BE2C (cell line): ENCODE measurements at regions not wholly inside any gene's neighbourhood (a gene's known extent, or its start where the extent isn't known, plus 50 kb on each side); places are given as distances from the start of the nearest gene placed in this dataset.

ENCODE experiments used
- DNase-seq: peaks from one replicate; pipeline ENCODE4 v3.0.0-alpha.2; 2020
- H3K27me3 ChIP-seq: fragments of 250-450 bp; sonication (Bioruptor Pico); 2 replicates; pipeline ENCODE4 v1.5.1; 2020; ENCODE audit warnings: mild to moderate bottlenecking
- H3K36me3 ChIP-seq: fragments of 250-450 bp; sonication (Bioruptor Pico); 2 replicates; pipeline ENCODE4 v1.5.1; 2020; ENCODE audit warnings: mild to moderate bottlenecking
- H3K4me1 ChIP-seq: fragments of 250-450 bp; sonication (Bioruptor Pico); 2 replicates; pipeline ENCODE4 v1.5.1; 2020
- H3K4me3 ChIP-seq: 2 replicates; pipeline ENCODE4 v1.5.1; 2011; ENCODE audit warnings: low read depth, low read length
- H3K9me3 ChIP-seq: fragments of 250-450 bp; sonication (Bioruptor Pico); 2 replicates; pipeline ENCODE4 v1.5.1; 2020
- TF ChIP-seq, protein P1 (sequence below): IDR thresholded peaks from 2 replicates; pipeline ENCODE4 v1.5.1; 2012; ENCODE audit warnings: mild to moderate bottlenecking, low read depth, low read length

DNA sequence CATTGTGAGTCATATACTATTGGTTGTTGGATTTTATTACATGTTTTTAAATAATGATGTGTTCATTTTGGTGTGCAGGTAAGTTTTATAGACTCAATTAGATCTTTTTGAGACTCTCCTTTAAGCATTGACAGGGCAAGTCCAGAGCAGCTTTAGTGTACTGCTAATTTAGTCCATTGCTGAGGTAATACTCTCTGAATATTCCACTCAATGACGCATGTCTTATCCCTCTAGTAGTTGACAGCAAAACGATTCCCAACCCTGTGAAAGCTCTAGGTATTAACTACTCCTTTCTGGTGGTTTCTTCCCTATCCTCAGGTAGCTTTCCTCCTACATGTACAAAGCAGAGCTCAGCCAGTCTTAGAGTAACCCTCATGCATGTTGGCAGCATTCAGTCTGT is 373.5 kb upstream of the MAP3K7 start:
- Histone ChIP-seq H3K27me3 (no peaks in the 10 kb centered on the region; the same call in 1 of the 2 replicates), H3K9me3 (no peaks in the 10 kb centered on the region), H3K36me3 (no peaks in the 10 kb centered on the region), H3K4me3 (no peak overlapping the region), H3K4me1 (no peaks in the 10 kb centered on the region)
- TF ChIP-seq, protein P1, sequence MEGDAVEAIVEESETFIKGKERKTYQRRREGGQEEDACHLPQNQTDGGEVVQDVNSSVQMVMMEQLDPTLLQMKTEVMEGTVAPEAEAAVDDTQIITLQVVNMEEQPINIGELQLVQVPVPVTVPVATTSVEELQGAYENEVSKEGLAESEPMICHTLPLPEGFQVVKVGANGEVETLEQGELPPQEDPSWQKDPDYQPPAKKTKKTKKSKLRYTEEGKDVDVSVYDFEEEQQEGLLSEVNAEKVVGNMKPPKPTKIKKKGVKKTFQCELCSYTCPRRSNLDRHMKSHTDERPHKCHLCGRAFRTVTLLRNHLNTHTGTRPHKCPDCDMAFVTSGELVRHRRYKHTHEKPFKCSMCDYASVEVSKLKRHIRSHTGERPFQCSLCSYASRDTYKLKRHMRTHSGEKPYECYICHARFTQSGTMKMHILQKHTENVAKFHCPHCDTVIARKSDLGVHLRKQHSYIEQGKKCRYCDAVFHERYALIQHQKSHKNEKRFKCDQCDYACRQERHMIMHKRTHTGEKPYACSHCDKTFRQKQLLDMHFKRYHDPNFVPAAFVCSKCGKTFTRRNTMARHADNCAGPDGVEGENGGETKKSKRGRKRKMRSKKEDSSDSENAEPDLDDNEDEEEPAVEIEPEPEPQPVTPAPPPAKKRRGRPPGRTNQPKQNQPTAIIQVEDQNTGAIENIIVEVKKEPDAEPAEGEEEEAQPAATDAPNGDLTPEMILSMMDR, result no peak
- no peak for DNase-seq

DNA sequence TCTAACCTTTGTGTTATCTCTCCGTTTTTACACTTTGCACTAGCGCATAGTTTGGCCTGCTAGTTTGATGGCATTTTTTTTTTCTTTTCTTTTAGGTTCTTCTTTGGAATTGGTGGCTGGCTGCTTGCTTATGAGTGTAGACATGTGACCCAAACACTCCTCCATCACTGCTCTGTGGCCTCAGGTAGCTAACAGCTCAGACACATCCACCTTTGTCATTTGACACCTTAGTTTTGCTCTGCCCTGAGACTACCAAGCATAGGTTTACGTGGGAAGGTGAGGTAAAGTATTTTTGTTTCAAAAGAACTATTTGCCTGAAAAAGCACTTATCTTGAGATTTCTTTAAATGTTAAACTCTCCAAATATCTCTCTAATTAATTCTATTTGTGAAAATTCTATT is 368.4 kb upstream of the MAP3K7 start:
- TF ChIP-seq, protein P1, result no peak
- no peaks in the 10 kb centered on the region for H3K9me3 ChIP-seq
- no peaks in the 10 kb centered on the region for H3K36me3 ChIP-seq

DNA sequence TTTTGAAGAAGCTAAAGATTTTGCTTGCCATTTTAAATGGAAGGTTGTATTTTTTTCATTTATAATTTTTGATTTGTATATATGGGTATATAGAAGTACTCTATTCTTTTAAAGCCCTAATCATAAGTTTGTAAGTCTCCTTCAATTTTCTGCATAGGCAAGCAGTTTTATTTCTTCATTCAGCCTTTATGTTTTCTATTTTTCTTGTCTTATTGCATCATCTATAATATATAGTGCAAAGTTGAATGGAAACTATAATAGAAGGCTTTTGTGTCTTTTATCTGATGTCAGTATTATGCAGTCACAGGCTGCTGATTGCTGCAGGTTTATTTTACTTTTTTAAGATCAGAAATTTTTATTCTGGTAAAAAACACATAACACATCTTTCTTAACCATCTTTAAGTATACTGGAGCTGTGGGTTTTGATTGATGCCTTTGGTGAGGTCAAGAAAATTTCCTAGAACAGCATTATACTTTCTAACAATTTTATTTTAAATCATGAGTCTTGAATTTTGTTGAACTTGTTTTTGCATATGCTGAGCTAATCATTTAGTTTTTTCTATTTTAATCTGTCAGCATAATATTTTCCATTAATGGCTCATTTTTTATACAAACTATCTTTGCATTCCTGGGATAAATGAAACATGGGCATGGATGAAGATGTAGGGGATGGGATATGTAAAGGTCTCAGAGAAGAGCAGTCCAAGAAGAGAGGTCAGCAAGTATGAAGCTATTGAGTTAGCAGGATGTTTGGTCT is 366.7 kb upstream of the MAP3K7 start:
- TF ChIP-seq, protein P1, result no peak
- Histone ChIP-seq H3K27me3 (peaks cover 4% of the 10 kb centered on the region), H3K4me3 (no peak overlapping the region), H3K4me1 (no peaks in the 10 kb centered on the region), H3K36me3 (no peaks in the 10 kb centered on the region), H3K9me3 (no peaks in the 10 kb centered on the region; the same call in 1 of the 2 replicates)
- DNase-seq, result no peak

More for the DNA sequence above, 368.4 kb upstream of the MAP3K7 start:
- H3K27me3 ChIP-seq, result peaks cover 2% of the 10 kb centered on the region
- DNase-seq, result no peak
- no peaks in the 10 kb centered on the region for H3K4me1 ChIP-seq
- H3K4me3 ChIP-seq, result no peak overlapping the region

DNA sequence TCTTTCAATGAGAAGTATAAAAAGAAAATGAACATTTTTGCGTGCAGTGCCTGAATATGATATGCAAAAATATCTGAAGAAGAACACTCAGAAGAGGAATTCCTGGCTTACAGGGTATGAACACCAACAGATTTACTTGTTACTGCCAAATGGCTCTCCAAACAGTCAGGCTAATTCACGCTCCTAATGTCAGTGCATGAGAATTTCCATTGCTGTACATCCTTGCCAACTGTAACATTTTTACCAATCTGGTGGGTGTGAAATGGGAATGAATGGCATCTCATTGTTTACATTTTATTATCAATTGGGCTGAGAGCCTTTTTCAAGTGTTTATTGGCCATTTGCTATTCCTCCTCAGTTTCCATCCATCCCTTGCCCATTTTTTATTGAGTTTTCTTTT is 365.3 kb upstream of the MAP3K7 start:
- DNase-seq, result no peak
- Histone ChIP-seq H3K36me3 (no peaks in the 10 kb centered on the region), H3K27me3 (peaks cover 5% of the 10 kb centered on the region), H3K4me3 (no peak overlapping the region), H3K4me1 (no peaks in the 10 kb centered on the region), H3K9me3 (no peaks in the 10 kb centered on the region; the same call in 1 of the 2 replicates)
- TF ChIP-seq, protein P1, result no peak

DNA sequence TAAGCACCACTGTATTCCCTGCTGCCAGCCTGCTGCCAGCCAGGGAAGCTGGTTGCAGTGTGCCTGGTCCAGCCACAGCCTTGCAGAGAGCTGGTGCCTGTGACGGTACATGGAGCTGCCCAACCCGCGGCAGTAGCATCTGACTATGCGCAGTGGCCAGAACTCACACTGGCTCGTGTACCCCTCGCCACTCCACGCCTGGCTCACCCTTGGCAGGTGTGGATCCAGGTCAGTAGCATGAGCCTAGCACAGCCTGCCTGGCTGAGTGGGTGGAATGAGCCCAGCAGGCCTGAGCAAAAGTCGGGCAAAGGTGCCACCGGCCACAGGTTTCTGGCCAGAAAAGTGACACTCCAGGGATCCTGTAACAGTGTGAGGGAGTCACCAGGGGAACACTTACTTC is 361.7 kb upstream of the MAP3K7 start:
- H3K36me3 ChIP-seq, result no peaks in the 10 kb centered on the region
- H3K4me1 ChIP-seq, result no peaks in the 10 kb centered on the region
- TF ChIP-seq, protein P1, result no peak
- H3K27me3 ChIP-seq, result peaks cover 5% of the 10 kb centered on the region; the same call in 1 of the 2 replicates
- no peak overlapping the region for H3K4me3 ChIP-seq
- no peaks in the 10 kb centered on the region; the same call in 1 of the 2 replicates for H3K9me3 ChIP-seq
- DNase-seq, result no peak

DNA sequence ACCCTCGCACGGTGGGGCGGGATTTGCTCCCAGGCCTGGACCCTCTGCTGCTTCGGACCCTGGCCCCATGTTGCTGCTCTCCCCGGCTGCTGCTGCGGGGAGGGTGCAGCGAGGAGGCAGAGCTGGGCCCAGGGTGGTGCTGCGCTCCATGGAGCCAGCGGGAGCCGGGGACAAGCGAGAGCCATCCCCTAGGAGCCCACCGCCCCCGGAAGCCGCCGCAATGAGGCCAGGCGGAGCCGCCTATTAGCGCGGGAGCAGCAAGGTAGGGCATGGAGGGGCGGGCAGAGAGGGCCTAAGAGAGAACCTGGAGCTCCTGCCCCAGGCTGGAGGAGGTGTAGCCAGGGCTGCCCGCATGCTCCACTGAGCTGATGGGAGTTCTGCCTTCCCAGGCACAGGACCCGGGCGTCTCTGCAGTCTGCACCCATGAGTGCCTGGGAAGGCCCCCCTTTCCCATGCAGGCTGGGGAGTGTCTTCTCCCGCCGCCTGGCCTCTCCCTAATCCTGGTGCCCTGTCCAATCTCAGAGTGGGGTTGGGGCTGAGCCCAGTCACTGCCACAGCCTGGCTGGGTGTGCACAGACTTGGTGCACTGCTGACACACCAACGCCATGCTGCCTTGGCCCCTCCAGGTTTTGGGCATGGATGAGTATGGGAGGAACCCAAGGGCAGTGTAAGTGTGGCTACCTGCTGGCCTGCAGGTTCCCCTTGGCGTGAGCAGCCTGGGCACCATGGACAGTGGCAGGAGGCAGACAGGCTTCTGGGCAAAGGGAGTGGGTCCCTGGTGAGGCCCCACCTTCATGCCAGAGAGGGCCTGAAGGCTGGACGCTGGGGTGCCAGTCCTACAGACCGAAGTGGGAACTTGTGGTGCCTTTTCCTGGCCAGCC is 360.6 kb upstream of the MAP3K7 start:
- TF ChIP-seq, protein P1, result no peak
- no peaks in the 10 kb centered on the region for H3K36me3 ChIP-seq
- DNase-seq, result no peak

More for the DNA sequence above, 360.6 kb upstream of the MAP3K7 start:
- H3K4me1 ChIP-seq, result no peaks in the 10 kb centered on the region
- H3K9me3 ChIP-seq, result no peaks in the 10 kb centered on the region; the same call in 1 of the 2 replicates
- H3K27me3 ChIP-seq, result peaks cover 5% of the 10 kb centered on the region; the same call in 1 of the 2 replicates
- H3K4me3 ChIP-seq, result no peak overlapping the region
